Left kidney (tissue), 1 donor: ENCODE measurements at regions not wholly inside any gene's neighbourhood (a gene's known extent, or its start where the extent isn't known, plus 50 kb on each side); places are given as distances from the start of the nearest gene placed in this dataset.
A peak's percentile ranks its signal among the peaks of the same experiment; 100 is the strongest.
"Not testable (repeated sequence)": the region's sequence is repeated elsewhere in the genome, so short reads cannot be mapped to it uniquely, and the experiment has no call there.

Experiments
- DNase-seq: peaks from one replicate; pipeline ENCODE4 v3.0.0-alpha.2; 2013

GRCh38 chr3:104004956-104005355 is 1361.8 kb upstream of the ALCAM start:
- DNase-seq: no peak

- no peak for DNase-seq
Observed at GRCh38 chr3:104005815-104006214, 1360.9 kb upstream of the ALCAM start.

- DNase-seq: no peak
Observed at GRCh38 chr3:104018541-104018940, 1348.2 kb upstream of the ALCAM start.

GRCh38 chr3:104031598-104031997 is 1335.1 kb upstream of the ALCAM start:
- DNase-seq: no peak

GRCh38 chr3:104032283-104032682 is 1334.4 kb upstream of the ALCAM start:
- DNase-seq: no peak

GRCh38 chr3:104040896-104041295 is 1325.8 kb upstream of the ALCAM start:
- DNase-seq: no peak

- DNase-seq: not testable (repeated sequence)
Observed at GRCh38 chr3:104043001-104043543, 1323.6 kb upstream of the ALCAM start.

- DNase-seq: no peak
Observed at GRCh38 chr3:104044002-104044401, 1322.7 kb upstream of the ALCAM start.

GRCh38 chr3:104066658-104067057 is 1300.1 kb upstream of the ALCAM start:
- DNase-seq: no peak

GRCh38 chr3:104069114-104069513 is 1297.6 kb upstream of the ALCAM start:
- no peak for DNase-seq

GRCh38 chr3:104070906-104071305 is 1295.8 kb upstream of the ALCAM start:
- DNase-seq: no peak

- DNase-seq: no peak
Observed at GRCh38 chr3:104080088-104080626, 1286.6 kb upstream of the ALCAM start.

- no peak for DNase-seq
Observed at GRCh38 chr3:104088738-104089137, 1278.0 kb upstream of the ALCAM start.

GRCh38 chr3:104089987-104090386 is 1276.7 kb upstream of the ALCAM start:
- not testable (repeated sequence) for DNase-seq

- no peak for DNase-seq
Observed at GRCh38 chr3:104101736-104102135, 1265.0 kb upstream of the ALCAM start.

- DNase-seq: peak; percentile 37
Observed at GRCh38 chr3:104102386-104102785, 1264.3 kb upstream of the ALCAM start.

GRCh38 chr3:104106276-104106675 is 1260.4 kb upstream of the ALCAM start:
- no peak for DNase-seq

GRCh38 chr3:104108522-104108921 is 1258.2 kb upstream of the ALCAM start:
- DNase-seq: no peak

- DNase-seq: no peak
Observed at GRCh38 chr3:104126463-104126862, 1240.2 kb upstream of the ALCAM start.

- DNase-seq: no peak
Observed at GRCh38 chr3:104126864-104127553, 1239.7 kb upstream of the ALCAM start.

GRCh38 chr3:104127830-104128229 is 1238.9 kb upstream of the ALCAM start:
- no peak for DNase-seq

- DNase-seq: no peak
Observed at GRCh38 chr3:104132566-104133403, 1233.9 kb upstream of the ALCAM start.

GRCh38 chr3:104133630-104134029 is 1233.1 kb upstream of the ALCAM start:
- no peak for DNase-seq
